ENCODE measurements at regions not wholly inside any gene's neighbourhood (a gene's known extent, or its start where the extent isn't known, plus 50 kb on each side); places are given as distances from the start of the nearest gene placed in this dataset.
"Not testable (repeated sequence)": the region's sequence is repeated elsewhere in the genome, so short reads cannot be mapped to it uniquely, and the experiment has no call there.

DNA sequence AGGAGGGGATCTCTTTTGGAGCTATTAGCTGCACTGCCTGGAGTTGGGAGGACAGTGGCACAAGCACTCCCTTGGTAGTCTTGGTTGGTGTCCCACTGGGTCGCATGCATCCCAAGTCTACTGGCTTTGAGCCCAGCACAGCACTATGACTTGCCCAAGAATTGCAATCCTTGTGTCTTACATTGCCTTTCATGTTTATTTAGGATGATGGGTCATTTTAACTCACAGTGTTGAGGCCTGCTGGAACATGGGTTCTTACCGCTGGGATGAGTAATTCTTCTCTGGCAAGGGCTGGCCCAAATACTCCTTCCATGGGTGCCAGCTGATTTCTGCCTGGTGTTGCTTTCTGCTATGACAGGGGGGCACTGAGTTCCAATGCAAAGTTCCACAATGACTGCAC, 185.5 kb downstream of the TEX13C start:
- DNase-seq (ENCODE audit: low read depth in 2 of 2): no peak

DNA sequence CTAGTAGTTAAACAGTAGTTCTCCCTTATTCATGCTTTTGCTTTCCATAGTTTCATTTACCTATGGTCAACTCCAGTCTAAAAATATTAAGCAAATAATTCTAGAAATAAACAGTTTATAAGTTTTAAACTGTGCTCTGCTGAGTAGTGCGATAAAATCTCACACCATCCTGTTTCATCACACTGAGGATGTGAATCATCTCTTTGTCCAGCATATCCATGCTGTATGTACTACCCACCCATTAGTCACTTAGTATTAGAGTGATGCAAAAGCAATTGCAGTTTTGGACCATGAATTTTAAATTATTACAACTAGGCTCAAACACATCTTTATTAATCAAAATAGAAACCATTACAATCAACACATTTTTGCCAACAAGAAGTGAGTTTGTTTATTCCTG, 187.4 kb downstream of the TEX13C start:
- DNase-seq (ENCODE audit: low read depth in 2 of 2): peak; percentile 4 to 5

DNA sequence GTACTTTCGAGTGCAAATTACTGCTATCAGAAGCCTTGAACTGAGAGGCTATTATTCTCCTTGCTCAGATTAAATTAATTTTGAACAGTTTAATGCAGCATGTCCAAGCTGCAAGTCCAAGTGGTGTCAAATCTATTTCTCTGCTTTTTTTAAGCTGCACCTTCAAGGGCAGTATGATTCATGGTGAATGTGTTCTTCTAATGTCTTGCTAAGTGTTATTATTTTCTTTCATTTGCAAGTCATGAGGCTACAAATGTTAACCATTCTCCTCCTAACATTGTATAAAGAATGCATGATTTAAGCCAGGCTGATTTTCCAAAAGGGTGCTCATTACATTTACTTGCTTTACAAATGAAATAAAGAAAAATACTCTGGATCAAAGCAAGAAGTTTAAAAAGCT, 200.4 kb downstream of the TEX13C start:
- no peak for DNase-seq (ENCODE audit: low read depth in 2 of 2)

DNA sequence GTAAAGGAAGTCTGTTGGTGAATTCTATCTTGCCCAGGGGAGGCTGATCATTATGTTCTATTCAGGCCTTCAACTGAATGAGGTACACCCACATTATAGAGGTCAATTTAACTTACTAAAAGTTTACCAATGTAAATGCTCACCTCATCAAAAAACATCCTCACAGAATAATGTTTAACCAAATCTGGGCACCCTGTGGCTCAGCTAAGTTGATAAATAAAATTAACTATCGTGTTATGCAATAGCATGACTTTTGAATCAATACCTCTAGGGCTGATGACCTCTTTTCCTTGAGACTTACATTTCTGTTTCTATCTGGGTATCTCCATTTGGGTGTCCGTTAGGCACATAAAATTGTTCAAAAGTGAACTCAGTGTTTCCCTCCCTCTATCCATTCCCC, 203.1 kb downstream of the TEX13C start:
- DNase-seq (ENCODE audit: low read depth in 2 of 2): no peak

DNA sequence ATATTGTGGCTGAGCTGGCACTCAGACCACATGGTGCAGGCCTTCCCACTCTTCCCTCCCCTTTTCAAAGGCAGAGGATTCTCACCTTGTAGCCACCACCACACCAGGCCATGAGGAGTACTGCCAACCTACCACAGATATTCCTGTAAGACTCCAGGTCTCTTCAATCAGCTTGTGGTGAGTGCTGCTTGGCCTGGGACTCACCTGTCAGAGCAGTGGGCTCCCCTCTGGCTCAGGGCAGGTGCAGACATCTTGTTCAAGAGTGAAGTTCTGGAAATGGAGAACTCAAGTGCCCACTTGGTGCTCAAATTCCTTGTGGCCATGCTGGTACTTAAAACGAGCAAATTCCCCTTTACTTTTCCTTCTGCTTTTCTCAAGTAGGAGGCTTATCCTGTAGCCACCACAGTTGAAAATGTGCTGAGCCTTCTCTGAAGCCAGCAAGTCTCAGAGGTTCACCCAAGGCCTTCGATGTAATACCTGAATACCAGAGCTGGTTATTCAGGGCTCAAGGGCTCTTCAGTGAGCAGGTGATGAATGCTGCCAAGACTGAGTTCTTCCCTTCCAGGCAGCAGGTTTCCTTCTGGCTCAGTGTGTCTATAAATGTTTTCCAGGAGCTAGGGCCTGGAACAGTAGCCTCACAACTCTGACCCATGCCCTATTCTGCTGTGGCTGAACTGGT, 212.9 kb downstream of the TEX13C start:
- no peak for DNase-seq (ENCODE audit: low read depth in 2 of 2)

DNA sequence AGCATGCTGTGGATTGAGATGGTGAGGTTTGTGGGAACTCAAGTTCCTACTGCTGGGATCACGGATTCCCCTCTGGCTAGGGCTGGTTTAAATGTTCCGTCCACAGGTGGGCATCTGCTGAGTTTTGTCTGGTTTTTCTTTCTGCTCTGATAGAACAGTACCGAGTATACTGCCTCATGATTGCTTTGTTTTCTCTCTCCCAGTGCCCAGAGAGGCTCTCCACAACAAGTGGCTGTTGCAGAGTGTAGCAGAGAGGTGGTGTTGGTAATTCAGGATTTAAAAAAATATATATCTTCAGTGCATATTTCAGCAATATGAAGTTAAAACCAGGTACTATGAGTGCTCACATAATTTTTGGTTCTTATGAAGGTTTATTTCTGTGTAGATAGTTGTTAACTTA, 213.7 kb downstream of the TEX13C start:
- DNase-seq (ENCODE audit: low read depth in 2 of 2): no peak

DNA sequence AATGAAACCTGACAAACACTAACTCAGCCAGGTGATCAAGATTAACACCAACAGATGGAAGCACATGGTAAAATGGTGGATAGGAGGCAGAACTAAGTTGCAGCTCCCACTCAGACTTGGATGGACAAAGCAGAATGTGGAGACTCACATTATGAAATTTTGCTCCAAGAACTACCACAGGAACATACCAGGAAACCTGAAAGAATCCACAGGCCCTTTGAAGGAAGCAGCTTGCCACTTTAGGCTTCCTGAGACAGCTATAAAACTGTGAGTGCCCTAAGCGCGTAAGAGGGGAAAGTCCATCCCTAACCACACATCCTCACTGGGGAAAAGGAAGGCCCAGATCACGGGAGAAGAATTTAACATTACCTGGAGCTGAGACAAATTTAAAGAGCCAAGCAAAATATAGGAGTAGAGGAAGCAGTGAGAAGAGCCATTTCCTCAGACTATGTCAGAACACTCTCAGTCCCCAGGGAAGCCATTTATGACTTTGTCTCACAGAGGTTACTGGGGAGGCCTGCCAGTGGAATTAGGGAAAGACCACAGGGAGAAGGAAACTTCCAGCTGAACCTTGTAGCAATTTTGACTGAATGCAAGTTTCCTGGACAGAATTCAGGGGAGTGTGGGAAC, 224.5 kb downstream of the TEX13C start:
- peak in 1 of 2 experiments; percentile 3 for DNase-seq (ENCODE audit: low read depth in 2 of 2)

DNA sequence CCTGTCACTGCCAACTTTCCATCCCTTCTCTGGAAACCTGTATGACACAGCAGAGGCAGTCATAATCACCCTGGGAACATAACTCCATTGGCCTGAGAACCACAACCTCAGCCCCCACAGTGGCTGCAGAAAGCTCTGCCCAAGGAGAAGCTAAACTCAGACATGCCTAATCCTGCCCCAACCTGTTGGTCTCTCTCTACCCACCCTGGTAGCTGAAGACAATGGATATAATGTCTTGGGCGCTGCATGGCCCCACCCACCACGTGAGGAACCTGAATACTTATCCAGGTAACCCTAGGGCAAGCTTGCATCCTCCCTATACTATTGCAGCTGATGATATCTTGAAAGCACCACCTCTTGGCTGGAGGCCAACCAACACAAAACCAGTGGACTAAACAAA, 225.2 kb downstream of the TEX13C start:
- no peak for DNase-seq (ENCODE audit: low read depth in 2 of 2)

DNA sequence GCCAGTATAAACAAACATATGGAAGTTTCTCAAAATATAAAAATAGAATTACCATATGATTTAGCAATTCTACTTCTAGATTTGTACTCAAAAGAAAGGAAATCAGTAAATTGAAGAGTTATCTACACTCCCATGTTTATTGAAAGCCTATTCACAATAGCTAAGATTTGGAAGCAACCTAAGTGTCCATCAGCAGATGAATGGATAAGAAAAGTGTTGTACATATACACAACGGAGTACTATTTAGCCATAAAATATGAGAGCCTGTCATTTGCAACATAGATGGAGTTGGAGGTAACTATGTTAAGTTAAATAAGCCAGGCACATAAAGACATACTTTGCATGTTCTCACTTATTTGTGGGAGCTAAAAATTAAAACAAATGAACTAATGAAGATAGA, 257.8 kb downstream of the TEX13C start:
- no peak for DNase-seq (ENCODE audit: low read depth in 2 of 2)

DNA sequence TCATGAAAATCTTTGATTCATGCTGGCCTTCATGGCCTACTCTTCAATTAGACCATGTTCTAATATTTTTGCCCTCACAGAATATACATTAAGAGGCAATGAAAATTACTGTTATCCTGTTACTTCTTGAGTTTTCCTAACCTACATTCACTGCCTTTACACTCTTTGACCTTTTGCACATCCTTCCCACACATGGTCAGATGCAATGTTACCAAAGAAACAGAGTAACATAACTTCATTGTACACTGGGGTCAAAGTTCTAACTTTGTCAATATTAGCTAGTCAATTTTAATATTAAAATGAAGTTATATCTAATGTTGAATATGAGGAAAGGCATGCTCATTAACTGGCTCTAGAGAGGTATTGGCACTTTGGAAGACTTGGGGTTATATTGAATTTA, 284.8 kb downstream of the TEX13C start:
- no peak for DNase-seq (ENCODE audit: low read depth in 2 of 2)

DNA sequence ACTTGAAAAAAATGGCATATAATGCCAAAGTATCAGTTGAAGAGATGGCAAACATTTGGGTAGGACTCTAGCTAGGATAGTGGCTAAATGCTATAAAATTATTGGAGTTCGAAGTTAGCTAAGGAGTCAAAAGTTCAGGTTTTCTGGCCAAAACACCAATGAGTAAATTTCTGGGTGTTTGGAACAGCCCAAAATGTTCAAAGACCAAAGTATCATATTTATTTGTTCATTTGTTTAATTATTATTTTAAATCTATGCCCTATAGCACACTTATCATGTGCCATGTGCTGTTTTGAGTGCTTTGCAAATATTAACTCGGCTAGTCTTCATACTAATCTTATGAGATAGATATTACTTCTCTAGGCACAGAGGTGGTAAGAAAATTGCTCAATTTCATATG, 285.5 kb downstream of the TEX13C start:
- DNase-seq (ENCODE audit: low read depth in 2 of 2): no peak

DNA sequence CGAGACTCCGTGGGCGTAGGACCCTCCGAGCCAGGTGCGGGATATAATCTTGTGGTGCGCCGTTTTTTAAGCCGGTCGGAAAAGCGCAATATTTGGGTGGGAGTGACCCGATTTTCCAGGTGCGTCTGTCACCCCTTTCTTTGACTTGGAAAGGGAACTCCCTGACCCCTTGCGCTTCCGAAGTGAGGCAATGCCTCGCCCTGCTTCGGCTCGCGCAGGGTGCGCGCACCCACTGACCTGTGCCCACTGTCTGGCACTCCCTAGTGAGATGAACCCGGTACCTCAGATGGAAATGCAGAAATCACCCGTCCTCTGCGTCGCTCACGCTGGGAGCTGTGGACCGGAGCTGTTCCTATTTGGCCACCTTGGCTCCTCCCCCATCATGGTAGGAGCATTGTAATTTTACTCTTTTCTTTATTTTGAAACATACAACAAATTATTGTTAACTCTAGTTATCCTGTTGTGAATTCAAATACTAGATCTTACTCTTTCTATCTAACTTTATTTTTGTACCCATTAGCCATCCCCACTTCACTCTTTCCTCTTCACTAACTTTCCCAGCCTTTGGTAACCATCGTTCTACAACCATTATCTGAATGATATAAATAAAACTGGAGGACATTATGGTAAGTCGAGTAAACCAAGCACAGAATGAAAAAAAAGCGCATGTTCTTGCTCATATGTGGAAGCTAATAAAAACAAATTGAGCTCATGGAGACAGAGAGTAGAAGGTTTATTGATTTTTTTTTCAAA, 295.1 kb downstream of the TEX13C start:
- DNase-seq (ENCODE audit: low read depth in 2 of 2): not testable (repeated sequence)

DNA sequence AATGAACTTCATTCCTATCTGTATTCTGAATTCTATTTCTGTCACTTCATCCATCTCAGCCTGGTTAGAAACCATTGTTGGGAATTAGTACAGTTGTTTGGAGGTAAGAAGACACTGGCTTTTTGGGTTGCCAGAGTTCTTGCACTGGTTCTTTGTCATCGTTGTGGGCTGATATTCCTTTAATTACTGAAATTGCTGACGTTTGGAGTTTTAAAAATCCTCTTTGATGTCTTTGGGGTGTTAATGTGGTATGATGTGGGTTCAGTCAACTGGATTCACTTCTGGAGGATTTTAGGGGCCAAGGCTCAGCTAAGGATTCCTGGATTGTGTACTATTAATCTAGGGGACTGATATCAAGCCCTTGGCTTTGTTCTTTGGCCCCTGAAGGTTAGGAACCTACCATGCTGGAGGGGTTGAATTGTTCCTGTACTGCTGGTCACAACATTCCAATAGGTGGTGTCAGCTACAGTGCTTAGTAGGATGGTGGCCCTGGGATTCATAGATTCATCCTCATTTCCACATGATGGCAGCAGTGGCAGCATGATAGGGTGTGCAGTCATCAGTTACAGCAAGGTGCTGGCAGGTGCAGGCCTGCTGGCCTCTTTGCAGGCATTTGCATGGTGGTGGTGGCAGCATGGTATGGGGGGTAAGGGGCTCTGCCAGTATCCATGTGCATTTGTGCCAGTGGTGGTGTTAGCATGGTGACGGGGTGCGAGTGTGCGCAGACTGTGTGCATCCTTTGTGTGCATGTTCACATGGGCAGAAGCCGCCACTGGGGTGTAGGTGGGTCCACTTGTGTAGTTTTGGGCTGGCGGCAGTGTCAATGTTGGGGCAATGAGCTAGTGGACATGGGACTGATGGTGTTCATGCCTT, 301.3 kb downstream of the TEX13C start:
- no peak for DNase-seq (ENCODE audit: low read depth in 2 of 2)

DNA sequence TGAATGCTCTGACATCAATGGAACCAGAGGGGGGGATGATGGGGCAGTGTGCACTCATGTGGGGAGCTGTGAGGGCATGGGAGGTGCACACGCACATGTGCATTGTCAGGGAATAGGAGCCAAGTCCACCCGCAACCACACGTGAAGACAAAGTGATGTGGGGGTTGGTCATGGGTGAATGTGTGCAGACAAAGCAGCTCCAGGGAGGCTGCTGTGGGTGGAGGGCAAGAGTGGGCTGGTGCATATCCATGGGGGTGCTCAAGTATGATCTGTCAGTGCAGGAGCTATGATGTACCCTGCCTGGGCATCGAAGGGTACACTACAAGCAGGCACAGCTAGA, 301.9 kb downstream of the TEX13C start:
- DNase-seq (ENCODE audit: low read depth in 2 of 2): no peak

DNA sequence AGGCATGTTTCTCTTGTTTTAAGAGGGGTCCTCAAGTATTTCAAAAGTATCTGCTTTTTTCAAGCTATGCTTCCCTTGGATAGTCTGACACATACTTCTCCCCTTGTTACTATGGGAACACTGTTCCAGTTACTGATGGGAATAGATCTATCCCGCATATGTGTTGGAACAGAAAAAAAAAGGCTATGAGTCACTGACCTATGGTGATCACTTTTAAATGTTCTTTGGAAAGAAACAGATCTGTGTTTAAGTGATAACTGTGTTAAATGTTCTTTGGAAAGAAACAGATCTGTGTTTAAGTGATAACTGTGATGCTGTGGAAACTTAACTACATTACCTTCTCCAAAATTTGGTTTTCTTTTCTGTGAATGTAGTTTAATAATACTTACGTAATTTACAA, 303.2 kb downstream of the TEX13C start:
- no peak for DNase-seq (ENCODE audit: low read depth in 2 of 2)

DNA sequence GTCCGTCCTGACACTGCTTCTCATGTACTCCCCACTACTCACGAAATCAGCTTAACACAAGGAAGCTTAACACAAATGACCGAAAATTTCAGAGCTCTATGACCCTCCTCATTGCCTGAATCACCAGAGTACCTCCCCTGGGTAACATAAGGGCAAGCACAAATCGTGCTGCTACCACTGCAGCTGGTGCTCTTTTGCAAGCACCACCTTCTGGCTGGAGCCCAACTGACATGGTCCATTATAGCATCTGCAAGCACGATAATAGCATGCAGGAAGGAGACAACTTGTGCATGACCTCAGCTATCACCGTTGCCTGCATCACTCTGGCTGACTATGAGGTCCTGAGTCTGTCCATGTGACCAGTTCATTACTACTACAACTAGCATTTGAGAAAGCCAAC, 308.0 kb downstream of the TEX13C start:
- DNase-seq (ENCODE audit: low read depth in 2 of 2): no peak

DNA sequence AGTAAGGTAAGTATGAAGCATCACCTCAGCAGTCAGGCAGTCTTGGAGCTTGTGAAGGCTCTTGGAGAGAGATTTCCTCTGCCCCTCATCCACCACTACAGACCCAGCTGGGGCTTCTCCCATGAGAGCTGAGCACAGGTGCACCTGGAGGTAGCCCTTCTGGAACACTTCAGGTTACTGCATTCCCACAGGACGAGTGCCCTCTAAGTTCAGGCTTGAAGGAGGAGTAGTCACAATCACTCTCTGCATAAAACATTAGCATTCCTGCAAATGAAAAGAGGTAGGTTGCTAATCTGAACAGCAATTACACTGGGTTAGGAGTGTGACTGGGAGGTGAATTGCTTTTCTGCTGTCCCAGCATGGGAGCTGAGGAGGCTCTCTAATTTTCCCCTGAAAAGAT, 308.8 kb downstream of the TEX13C start:
- no peak for DNase-seq (ENCODE audit: low read depth in 2 of 2)

DNA sequence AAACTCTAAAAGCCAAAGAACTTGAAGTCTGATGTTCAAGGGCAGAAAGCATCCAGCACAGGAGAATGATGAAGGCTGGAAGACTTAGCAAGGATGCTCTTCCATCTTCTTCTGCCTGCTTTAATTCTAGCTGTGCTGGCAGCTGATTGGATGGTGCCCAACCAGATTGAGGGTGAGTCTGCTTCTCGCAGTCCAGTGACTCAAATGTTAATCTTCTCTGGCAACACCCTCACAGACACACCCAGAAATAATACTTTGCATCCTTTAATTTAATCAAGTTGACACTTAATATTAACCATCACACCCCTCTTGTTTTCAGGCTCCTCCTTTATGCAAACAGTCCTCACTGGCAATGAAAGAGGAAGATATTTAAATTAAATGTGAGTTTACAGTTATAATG, 321.7 kb downstream of the TEX13C start:
- DNase-seq (ENCODE audit: low read depth in 2 of 2): no peak

DNA sequence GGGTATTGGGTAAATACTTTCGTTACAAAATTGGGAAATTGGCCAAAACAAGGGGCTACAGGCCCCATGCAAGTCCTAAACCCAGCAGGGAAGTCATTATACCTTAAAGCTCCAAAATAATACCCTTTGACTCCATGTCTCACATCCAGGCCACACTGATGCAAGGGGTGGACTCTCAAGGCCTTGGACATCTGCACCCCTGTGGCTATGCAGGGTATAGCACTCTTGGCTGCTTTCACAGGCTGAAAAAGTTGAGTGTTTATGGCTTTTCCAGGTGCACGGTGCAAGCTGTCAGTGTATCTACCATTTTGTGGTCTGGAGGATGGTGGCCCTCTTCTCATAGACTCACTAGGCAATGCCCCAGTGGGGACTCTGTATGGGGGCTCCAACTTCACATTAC, 326.5 kb downstream of the TEX13C start:
- DNase-seq (ENCODE audit: low read depth in 2 of 2): no peak

DNA sequence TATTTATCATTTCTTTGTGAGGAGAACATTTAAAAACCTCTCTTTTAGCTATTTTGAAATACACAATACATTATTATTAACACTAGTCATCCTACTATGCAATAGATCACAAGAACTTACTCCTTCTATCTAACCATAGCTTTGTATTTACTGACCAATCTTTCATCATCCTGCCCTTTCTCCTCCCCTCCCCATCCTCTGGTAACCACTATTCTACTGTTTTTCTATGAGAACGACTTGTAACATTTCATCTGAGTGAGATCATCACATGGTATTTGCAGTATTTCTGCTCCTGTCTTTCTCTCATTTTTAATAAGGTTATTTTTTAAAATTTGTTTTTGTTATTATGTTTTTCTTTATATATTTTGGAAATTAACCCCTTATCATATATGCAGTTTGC, 331.8 kb downstream of the TEX13C start:
- peak in 1 of 2 experiments; percentile 13 for DNase-seq (ENCODE audit: low read depth in 2 of 2)

DNA sequence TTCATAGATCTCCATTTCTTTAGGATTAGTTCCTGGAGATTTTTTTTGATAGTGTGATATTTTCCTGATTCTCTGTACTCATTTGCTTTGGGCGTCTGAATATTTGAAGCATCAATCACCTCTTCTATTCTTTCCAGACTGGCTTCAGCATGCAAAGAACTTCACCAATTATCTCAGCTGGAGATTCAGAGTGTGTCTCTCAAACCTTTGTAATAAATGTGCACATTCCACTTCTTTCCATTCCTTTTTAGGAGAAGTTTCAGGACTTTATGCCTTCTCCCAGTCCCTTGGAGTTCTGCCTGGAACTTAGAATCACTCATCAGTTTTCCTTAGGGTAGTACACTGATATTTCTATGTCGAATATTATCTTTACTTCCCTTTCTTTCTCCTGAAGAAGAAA, 334.8 kb downstream of the TEX13C start:
- peak; percentile 15 to 18 for DNase-seq (ENCODE audit: low read depth in 2 of 2)

DNA sequence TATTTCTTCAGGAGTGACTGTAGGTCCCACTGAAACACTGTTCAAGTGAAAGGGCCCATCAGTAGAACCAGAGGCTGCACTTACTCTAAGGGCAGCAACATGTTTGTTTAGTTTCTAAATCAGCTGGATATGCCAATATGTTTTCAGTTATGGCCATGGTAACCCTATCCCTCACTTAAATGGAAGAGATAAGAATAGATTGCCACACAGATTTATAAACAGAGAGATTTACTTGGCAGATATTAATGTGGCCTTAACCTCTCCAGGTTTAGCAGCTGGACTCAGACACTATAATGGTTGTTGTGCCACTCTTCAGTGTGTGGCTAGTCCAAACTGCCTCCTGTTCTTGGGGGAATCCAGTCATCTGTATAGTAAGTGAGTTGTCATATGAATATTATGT, 354.1 kb downstream of the TEX13C start:
- no peak for DNase-seq (ENCODE audit: low read depth in 2 of 2)
